ENCODE measurements at regions not wholly inside any gene's neighbourhood (a gene's known extent, or its start where the extent isn't known, plus 50 kb on each side); places are given as distances from the start of the nearest gene placed in this dataset.
"Not testable (repeated sequence)": the region's sequence is repeated elsewhere in the genome, so short reads cannot be mapped to it uniquely, and the experiment has no call there.

GRCh38 chr5:98320343-98320742, 453.1 kb upstream of the RGMB start:
- H3K36me3 ChIP-seq (ENCODE audit: insufficient read depth, low read length): no peaks in the 10 kb centered on the region
- no peaks in the 10 kb centered on the region for H3K9me3 ChIP-seq (ENCODE audit: control insufficient read depth in 1 of 2, insufficient read depth in 1 of 2, low read length in 2 of 2)
- Mint-ChIP-seq H3K36me3 (ENCODE audit: low read depth) (no peaks in the 10 kb centered on the region), H3K27ac (no peak overlapping the region), H3K4me3 (no peak overlapping the region), H3K4me1 (ENCODE audit: low read depth) (no peaks in the 10 kb centered on the region), H3K27me3 (no peaks in the 10 kb centered on the region), H3K9me3 (no peaks in the 10 kb centered on the region)
- ATAC-seq (ENCODE audit: poor library complexity): no peak
- H3K4me3 ChIP-seq (ENCODE audit: low read length): no peak overlapping the region
- no peak for TF ChIP-seq CTCF (IDR thresholded peaks at IDR 0.05)
- CTCF ChIA-PET: no interaction called here
- H3K4me1 ChIP-seq (ENCODE audit: insufficient read depth, low read length): no peaks in the 10 kb centered on the region
- H3K27me3 ChIP-seq (ENCODE audit: control insufficient read depth in 1 of 2, insufficient read depth in 2 of 2, low read length in 2 of 2): no peaks in the 10 kb centered on the region
- no peak overlapping the region for H3K27ac ChIP-seq (ENCODE audit: low read depth in 1 of 2, low read length in 2 of 2)
- DNase-seq: no peak
- intact Hi-C loops (cut with DNase I, micrococcal nuclease): no loop called here
- POLR2A ChIA-PET: no interaction called here

DNA sequence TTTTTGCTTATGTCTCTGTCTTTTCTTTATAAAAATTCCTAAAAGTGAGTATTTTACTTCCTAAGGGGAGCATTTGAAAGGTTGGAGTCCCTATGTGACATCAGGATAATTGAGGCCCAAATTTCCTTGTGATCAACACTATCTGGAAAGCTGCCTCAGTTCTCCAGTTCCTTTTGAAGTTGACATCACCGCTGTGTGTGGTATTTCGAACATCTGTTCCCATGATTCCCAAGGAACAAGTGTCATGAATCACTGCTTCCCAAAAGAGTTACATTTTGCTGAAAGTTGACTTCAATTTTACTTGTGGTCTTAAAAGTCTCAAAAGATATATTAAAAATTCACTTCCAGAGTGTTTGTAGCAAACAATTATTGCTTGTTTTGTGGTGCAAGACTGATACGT, 452.1 kb upstream of the RGMB start:
- H3K4me3 Mint-ChIP-seq: no peak overlapping the region
- POLR2A ChIA-PET: no interaction called here
- no peak for TF ChIP-seq CTCF (IDR thresholded peaks at IDR 0.05)

GRCh38 chr5:98325187-98325586, 448.3 kb upstream of the RGMB start:
- CTCF ChIA-PET, POLR2A ChIA-PET, H3K4me3 Mint-ChIP-seq: not testable (repeated sequence)

More for the DNA sequence above, 452.1 kb upstream of the RGMB start:
- H3K4me1 Mint-ChIP-seq (ENCODE audit: low read depth): no peaks in the 10 kb centered on the region
- Histone ChIP-seq H3K9me3 (ENCODE audit: control insufficient read depth in 1 of 2, insufficient read depth in 1 of 2, low read length in 2 of 2) (no peaks in the 10 kb centered on the region), H3K27me3 (ENCODE audit: control insufficient read depth in 1 of 2, insufficient read depth in 2 of 2, low read length in 2 of 2) (no peaks in the 10 kb centered on the region), H3K4me3 (ENCODE audit: low read length) (no peak overlapping the region), H3K36me3 (ENCODE audit: insufficient read depth, low read length) (no peaks in the 10 kb centered on the region), H3K4me1 (ENCODE audit: insufficient read depth, low read length) (no peaks in the 10 kb centered on the region), H3K27ac (ENCODE audit: low read depth in 1 of 2, low read length in 2 of 2) (no peak overlapping the region)
- no peaks in the 10 kb centered on the region for H3K9me3 Mint-ChIP-seq
- intact Hi-C loops (cut with DNase I, micrococcal nuclease): no loop called here
- no peaks in the 10 kb centered on the region for H3K36me3 Mint-ChIP-seq (ENCODE audit: low read depth)
- CTCF ChIA-PET: no interaction called here
- no peak for ATAC-seq (ENCODE audit: poor library complexity)
- no peak for DNase-seq
- H3K27ac Mint-ChIP-seq: no peak overlapping the region
- H3K27me3 Mint-ChIP-seq: no peaks in the 10 kb centered on the region

GRCh38 chr5:98328015-98328414, 445.4 kb upstream of the RGMB start:
- Histone ChIP-seq H3K27ac (ENCODE audit: low read depth in 1 of 2, low read length in 2 of 2) (no peak overlapping the region), H3K36me3 (ENCODE audit: insufficient read depth, low read length) (no peaks in the 10 kb centered on the region), H3K27me3 (ENCODE audit: control insufficient read depth in 1 of 2, insufficient read depth in 2 of 2, low read length in 2 of 2) (no peaks in the 10 kb centered on the region), H3K4me3 (ENCODE audit: low read length) (no peak overlapping the region), H3K9me3 (ENCODE audit: control insufficient read depth in 1 of 2, insufficient read depth in 1 of 2, low read length in 2 of 2) (no peaks in the 10 kb centered on the region), H3K4me1 (ENCODE audit: insufficient read depth, low read length) (no peaks in the 10 kb centered on the region)
- POLR2A ChIA-PET: no interaction called here
- H3K27ac Mint-ChIP-seq: no peak overlapping the region
- no peaks in the 10 kb centered on the region for H3K9me3 Mint-ChIP-seq
- ATAC-seq (ENCODE audit: poor library complexity) (no peak), DNase-seq (no peak)
- no peaks in the 10 kb centered on the region for H3K27me3 Mint-ChIP-seq
- TF ChIP-seq CTCF (IDR thresholded peaks at IDR 0.05): no peak
- no peaks in the 10 kb centered on the region for H3K36me3 Mint-ChIP-seq (ENCODE audit: low read depth)
- H3K4me1 Mint-ChIP-seq (ENCODE audit: low read depth): no peaks in the 10 kb centered on the region
- intact Hi-C loops (cut with DNase I, micrococcal nuclease): no loop called here
- H3K4me3 Mint-ChIP-seq: no peak overlapping the region
- CTCF ChIA-PET: no interaction called here

More at GRCh38 chr5:98325187-98325586, 448.3 kb upstream of the RGMB start:
- H3K4me1 ChIP-seq (ENCODE audit: insufficient read depth, low read length); H3K4me1 Mint-ChIP-seq (ENCODE audit: low read depth); DNase-seq; H3K27me3 Mint-ChIP-seq; H3K27ac ChIP-seq (ENCODE audit: low read depth in 1 of 2, low read length in 2 of 2); H3K9me3 Mint-ChIP-seq; H3K27ac Mint-ChIP-seq; ATAC-seq (ENCODE audit: poor library complexity); H3K36me3 Mint-ChIP-seq (ENCODE audit: low read depth); H3K27me3 ChIP-seq (ENCODE audit: control insufficient read depth in 1 of 2, insufficient read depth in 2 of 2, low read length in 2 of 2); H3K36me3 ChIP-seq (ENCODE audit: insufficient read depth, low read length); H3K9me3 ChIP-seq (ENCODE audit: control insufficient read depth in 1 of 2, insufficient read depth in 1 of 2, low read length in 2 of 2); H3K4me3 ChIP-seq (ENCODE audit: low read length); intact Hi-C loops (cut with DNase I, micrococcal nuclease): not testable (repeated sequence)
